Urinary bladder (tissue), 3 donors: ENCODE measurements at regions not wholly inside any gene's neighbourhood (a gene's known extent, or its start where the extent isn't known, plus 50 kb on each side); places are given as distances from the start of the nearest gene placed in this dataset.
A peak's percentile ranks its signal among the peaks of the same experiment; 100 is the strongest.
"Not testable (repeated sequence)": the region's sequence is repeated elsewhere in the genome, so short reads cannot be mapped to it uniquely, and the experiment has no call there.

Experiments
- DNase-seq: peaks from one replicate; pipeline ENCODE4 v3.0.0-alpha.2; 2015; ENCODE audit errors: extremely low spot score
- H3K27ac ChIP-seq: one replicate; pipeline ENCODE4 v1.5.1; 2013; ENCODE audit warnings: low read depth, mild to moderate bottlenecking, moderate library complexity
- H3K36me3 ChIP-seq: one replicate; pipeline ENCODE4 v1.6.1; 2013; ENCODE audit warnings: mild to moderate bottlenecking, moderate library complexity; ENCODE audit not compliant: insufficient read depth
- H3K4me1 ChIP-seq: one replicate; pipeline ENCODE4 v1.6.1; 2013; ENCODE audit warnings: mild to moderate bottlenecking, moderate library complexity; ENCODE audit not compliant: insufficient read depth
- H3K4me3 ChIP-seq: one replicate; pipeline ENCODE4 v1.5.1; 2013; ENCODE audit warnings: low read depth, low read length
- WGBS: extraction: QIAGEN DNeasy Blood & Tissue Kit; methylation state at CpG from one replicate; pipeline ENCODE4 v1.1.7; 2013; 5-methylcytosine and 5-hydroxymethylcytosine counted together
- donor health status: healthy with polysubstance abuse.
- donor health status: healthy.

- H3K27ac ChIP-seq, H3K36me3 ChIP-seq, H3K4me1 ChIP-seq, DNase-seq, H3K4me3 ChIP-seq: not testable (repeated sequence)
- WGBS: 99% methylated on average over 23 of the region's 26 CpGs
Measured at GRCh38 chr3:106112561-106112960, 243.7 kb upstream of the CBLB start.

DNA sequence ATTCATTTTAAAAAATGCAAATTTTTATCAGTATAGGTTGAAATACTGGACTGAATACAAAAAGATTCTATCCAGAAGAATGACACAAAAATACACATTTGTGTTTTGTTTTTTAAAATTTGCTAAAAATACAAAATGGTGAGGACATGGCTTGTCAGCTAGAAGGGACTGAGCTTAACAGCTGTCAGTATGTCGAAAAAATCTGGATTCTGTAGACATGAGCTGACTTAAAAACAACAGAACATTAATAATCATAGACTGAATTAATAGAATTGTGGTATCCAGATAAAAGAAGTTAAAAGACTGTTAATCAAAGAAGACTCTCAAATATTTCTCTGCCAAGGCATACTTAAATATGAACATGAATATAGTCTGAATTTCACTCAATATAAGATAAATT, 244.9 kb upstream of the CBLB start:
- H3K4me3 ChIP-seq: no peak overlapping the region

GRCh38 chr3:106114220-106114619, 245.4 kb upstream of the CBLB start:
- Histone ChIP-seq H3K4me3 (no peak overlapping the region), H3K36me3 (no peaks in the 10 kb centered on the region), H3K4me1 (no peaks in the 10 kb centered on the region), H3K27ac (no peak overlapping the region)
- DNase-seq: no peak
- 64% methylated on average over 1 of the region's 1 CpG for WGBS

More for the DNA sequence above, 244.9 kb upstream of the CBLB start:
- Histone ChIP-seq H3K4me1 (no peaks in the 10 kb centered on the region), H3K27ac (no peak overlapping the region), H3K36me3 (no peaks in the 10 kb centered on the region)
- no peak for DNase-seq
- 92% methylated on average over 1 of the region's 1 CpG for WGBS

DNA sequence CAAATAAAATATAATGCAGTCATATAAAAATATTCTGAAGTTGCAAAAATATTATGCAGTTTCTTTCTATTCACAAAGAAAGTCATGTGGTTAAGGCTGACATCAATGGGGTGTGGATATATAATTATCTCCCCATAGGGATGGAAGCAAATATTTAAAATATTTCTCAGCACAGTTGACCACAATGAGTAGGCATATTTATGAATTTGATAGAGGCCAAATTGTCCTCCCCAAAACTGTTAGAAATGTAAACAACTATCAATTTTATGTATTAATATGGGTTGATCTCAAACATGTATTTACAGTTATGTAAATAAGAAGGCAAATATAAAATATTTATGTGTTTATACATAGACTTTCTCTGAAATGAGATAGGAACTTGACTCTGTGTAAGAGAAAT, 246.0 kb upstream of the CBLB start:
- H3K4me1 ChIP-seq: no peaks in the 10 kb centered on the region
- no peaks in the 10 kb centered on the region for H3K36me3 ChIP-seq
- H3K27ac ChIP-seq: no peak overlapping the region

DNA sequence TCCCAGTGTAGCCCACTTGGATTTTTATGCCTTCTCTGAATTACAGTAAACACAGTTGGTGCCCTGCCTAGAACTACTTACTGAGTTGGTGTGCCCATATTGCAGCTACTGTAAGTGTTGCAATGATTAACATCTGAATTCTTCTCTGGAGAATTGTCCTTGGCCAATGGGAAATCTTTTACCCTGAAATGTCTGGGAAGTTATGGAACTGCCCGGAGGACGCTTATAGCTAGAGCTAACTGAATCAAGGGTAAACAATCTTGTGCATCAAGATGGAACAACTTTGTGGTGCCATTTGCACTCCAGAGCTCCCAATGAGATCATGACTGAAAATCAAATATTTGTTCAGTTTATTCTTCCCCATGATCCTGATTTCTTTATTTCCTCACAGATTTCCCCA, 246.7 kb upstream of the CBLB start:
- H3K36me3 ChIP-seq: no peaks in the 10 kb centered on the region
- H3K27ac ChIP-seq: no peak overlapping the region
- WGBS: 97% methylated on average over 2 of the region's 2 CpGs
- no peak for DNase-seq
- no peaks in the 10 kb centered on the region for H3K4me1 ChIP-seq
- no peak overlapping the region for H3K4me3 ChIP-seq

More for the DNA sequence above, 246.0 kb upstream of the CBLB start:
- no peak for DNase-seq
- H3K4me3 ChIP-seq: no peak overlapping the region

GRCh38 chr3:106116733-106117489, 248.1 kb upstream of the CBLB start:
- Histone ChIP-seq H3K4me3 (no peak overlapping the region), H3K4me1 (no peaks in the 10 kb centered on the region), H3K36me3 (no peaks in the 10 kb centered on the region), H3K27ac (no peak overlapping the region)
- DNase-seq: no peak
- WGBS: 97% methylated on average over 7 of the region's 7 CpGs

DNA sequence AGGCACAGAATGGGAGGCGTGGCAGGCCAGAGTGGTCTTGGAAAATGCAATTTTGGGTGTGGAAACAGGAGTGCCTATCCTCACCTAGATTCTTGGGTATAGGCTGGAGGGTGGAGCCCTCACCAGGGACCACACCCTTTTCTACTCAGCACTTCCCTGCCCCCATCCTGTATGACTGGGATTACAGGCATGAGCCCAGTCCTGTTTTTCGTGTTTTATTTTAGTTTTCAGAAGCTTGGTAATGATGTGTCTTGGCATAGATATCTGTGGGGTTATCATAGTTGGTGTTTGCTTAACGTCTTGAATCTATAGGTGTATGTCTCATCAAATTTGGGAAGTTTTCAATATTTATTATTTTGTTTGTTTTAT, 248.7 kb upstream of the CBLB start:
- DNase-seq: no peak
- no peak overlapping the region for H3K4me3 ChIP-seq
- 92% methylated on average over 3 of the region's 3 CpGs for WGBS
- H3K4me1 ChIP-seq: no peaks in the 10 kb centered on the region
- no peak overlapping the region for H3K27ac ChIP-seq
- H3K36me3 ChIP-seq: no peaks in the 10 kb centered on the region

DNA sequence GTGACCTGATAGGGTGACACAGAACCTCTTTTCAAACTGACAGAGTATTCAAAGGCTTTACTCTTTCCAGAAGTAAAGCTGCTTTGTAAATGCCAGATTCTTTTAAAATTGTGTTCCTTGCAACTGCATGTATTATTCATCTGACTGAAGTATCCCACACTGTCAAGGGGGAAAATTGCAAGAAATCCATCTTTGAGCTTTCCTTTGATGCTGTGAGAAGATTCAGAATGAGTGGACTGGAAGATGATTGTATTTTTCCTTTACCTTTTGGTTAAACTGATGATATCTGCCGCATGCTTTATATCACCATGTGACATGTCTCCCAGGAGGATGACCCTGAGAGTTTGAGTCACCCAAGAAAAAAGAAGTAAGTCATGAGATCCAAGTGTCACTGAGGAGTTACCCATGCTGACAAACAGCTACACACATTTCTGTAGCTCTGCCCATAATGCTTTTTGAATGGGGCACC, 250.8 kb upstream of the CBLB start:
- 86% methylated on average over 1 of the region's 1 CpG for WGBS
- DNase-seq: no peak
- no peak overlapping the region for H3K4me3 ChIP-seq
- H3K36me3 ChIP-seq: no peaks in the 10 kb centered on the region
- no peaks in the 10 kb centered on the region for H3K4me1 ChIP-seq
- no peak overlapping the region for H3K27ac ChIP-seq

DNA sequence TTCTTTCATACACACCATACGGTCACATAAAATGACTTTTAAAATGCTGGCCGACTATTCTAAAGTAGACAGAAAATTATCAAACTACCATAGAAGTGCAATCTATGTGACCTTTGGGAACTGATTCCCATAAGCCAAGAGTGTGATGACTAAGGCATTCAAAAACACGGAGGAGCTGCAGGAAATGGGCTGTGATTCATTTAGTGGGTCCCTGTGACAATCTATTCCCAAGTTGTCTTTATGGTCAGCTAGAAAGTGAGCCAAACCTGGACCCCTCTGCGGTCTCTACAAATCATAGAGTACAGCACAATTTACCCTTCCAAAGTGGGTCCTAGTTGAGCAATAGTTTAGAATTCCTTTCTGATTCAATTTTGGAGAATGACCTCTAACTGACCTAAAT, 251.5 kb upstream of the CBLB start:
- no peak for DNase-seq
- Histone ChIP-seq H3K4me1 (no peaks in the 10 kb centered on the region), H3K27ac (no peak overlapping the region), H3K36me3 (no peaks in the 10 kb centered on the region), H3K4me3 (no peak overlapping the region)
- 83% methylated on average over 4 of the region's 4 CpGs for WGBS

- H3K4me3 ChIP-seq: no peak overlapping the region
- 87% methylated on average over 3 of the region's 3 CpGs for WGBS
- no peaks in the 10 kb centered on the region for H3K4me1 ChIP-seq
- no peak overlapping the region for H3K27ac ChIP-seq
- H3K36me3 ChIP-seq: no peaks in the 10 kb centered on the region
- DNase-seq: no peak
Measured at GRCh38 chr3:106121491-106122289, 252.9 kb upstream of the CBLB start.

GRCh38 chr3:106124818-106125217, 256.0 kb upstream of the CBLB start:
- no peak overlapping the region for H3K4me3 ChIP-seq
- H3K4me1 ChIP-seq: no peaks in the 10 kb centered on the region
- no peak for DNase-seq
- H3K36me3 ChIP-seq: no peaks in the 10 kb centered on the region
- WGBS: 84% methylated on average over 1 of the region's 1 CpG
- no peak overlapping the region for H3K27ac ChIP-seq

GRCh38 chr3:106125321-106125720, 256.5 kb upstream of the CBLB start:
- Histone ChIP-seq H3K4me1 (no peaks in the 10 kb centered on the region), H3K4me3 (no peak overlapping the region), H3K36me3 (no peaks in the 10 kb centered on the region), H3K27ac (no peak overlapping the region)
- no peak for DNase-seq
- 53% methylated on average over 3 of the region's 3 CpGs for WGBS

DNA sequence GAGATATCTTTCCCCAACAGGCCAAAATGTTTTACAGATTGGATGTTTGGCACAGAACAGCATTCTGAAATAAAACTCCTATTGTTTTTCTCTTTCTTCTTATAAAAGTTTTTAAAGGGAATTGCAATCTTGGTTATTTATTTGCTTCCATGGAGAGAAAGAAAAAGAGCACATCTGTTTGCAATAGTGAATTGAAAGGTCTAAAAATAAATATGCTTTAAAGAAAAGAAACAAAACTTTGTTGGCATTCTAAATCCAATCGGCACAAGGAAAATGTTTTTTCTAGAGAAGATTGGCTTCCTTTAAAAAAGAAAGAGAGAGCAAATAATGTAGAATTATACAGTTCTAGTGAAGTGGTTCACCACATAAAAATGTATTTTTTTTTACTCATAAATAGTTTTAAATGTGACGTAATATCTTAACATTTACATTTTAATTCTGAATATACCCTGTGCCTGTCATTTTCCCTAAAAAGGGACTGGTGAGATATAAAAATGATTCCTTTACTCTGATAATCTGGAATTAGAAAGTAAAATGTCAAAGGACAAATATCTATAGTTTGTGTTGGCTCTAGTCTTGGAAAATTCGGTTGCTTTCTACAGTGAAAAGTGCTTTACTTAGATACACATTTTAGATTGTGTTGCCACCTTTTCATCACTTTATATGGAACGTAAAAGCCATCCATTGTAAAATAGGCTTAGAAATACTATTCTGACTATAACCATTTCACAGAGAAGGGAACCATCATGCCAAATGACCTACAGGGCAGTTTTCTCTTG, 257.4 kb upstream of the CBLB start:
- peak; percentile 11 for DNase-seq
- Histone ChIP-seq H3K4me3 (no peak overlapping the region), H3K36me3 (no peaks in the 10 kb centered on the region), H3K27ac (no peak overlapping the region), H3K4me1 (no peaks in the 10 kb centered on the region)
- WGBS: 37% methylated on average over 4 of the region's 4 CpGs

- H3K4me3 ChIP-seq: no peak overlapping the region
- no peak overlapping the region for H3K27ac ChIP-seq
- H3K4me1 ChIP-seq: no peaks in the 10 kb centered on the region
- no peak for DNase-seq
- WGBS: 77% methylated on average over 4 of the region's 4 CpGs
- H3K36me3 ChIP-seq: no peaks in the 10 kb centered on the region
Measured at GRCh38 chr3:106126846-106127235, 258.0 kb upstream of the CBLB start.
